Peyer's patch (tissue), 4 donors: ENCODE measurements at regions not wholly inside any gene's neighbourhood (a gene's known extent, or its start where the extent isn't known, plus 50 kb on each side); places are given as distances from the start of the nearest gene placed in this dataset.

Experiments used
- CTCF ChIP-seq, 6 experiments: fragments of 450-650 bp in 4 of 6; fragments of 200-600 bp in 2 of 6; sonication (generic) in 1 of 6; IDR thresholded peaks; one replicate each; pipeline ENCODE4 v1.5.1; 2017 to 2019; ENCODE audit warnings: antibody characterized with exemption in 6 of 6, mild to moderate bottlenecking in 3 of 6, moderate library complexity in 1 of 6
- POLR2A ChIP-seq, 2 donors: fragments of 450-650 bp; IDR thresholded peaks; one replicate each; pipeline ENCODE4 v1.5.1; 2017; ENCODE audit warnings: antibody characterized with exemption in 2 of 2, mild to moderate bottlenecking in 2 of 2, moderate library complexity in 2 of 2

GRCh38 chr11:113602483-113602882 is 103.6 kb downstream of the TMPRSS5 start:
- TF ChIP-seq CTCF (IDR thresholded peaks at IDR 0.05): no peak
- no peak for TF ChIP-seq POLR2A (IDR thresholded peaks at IDR 0.05)
